K562 (cell line): ENCODE measurements at regions not wholly inside any gene's neighbourhood (a gene's known extent, or its start where the extent isn't known, plus 50 kb on each side); places are given as distances from the start of the nearest gene placed in this dataset.

Experiments
- CBX3 ChIP-seq, 2 experiments: IDR thresholded peaks; 1 replicate in 1 of 2; 2 replicates in 1 of 2; pipeline ENCODE4 v1.6.1; 2012; ENCODE audit warnings: inconsistent platforms in 2 of 2, low read length in 2 of 2, borderline replicate concordance in 1 of 2, control low read depth in 1 of 2
- FOSL1 ChIP-seq: fragments of 200-800 bp; sonication (Bioruptor generic); conservative IDR thresholded peaks from 2 replicates; pipeline ENCODE4 v1.6.1; 2016; ENCODE audit warnings: missing genetic modification characterization, missing compliant biosample characterization
- FOXK2 ChIP-seq, 2 experiments: fragments of 450-650 bp; IDR thresholded peaks in 1 of 2; conservative IDR thresholded peaks in 1 of 2; 2 replicates each; pipeline ENCODE4 v1.6.1; 2016; ENCODE audit warnings: low read depth in 2 of 2, mild to moderate bottlenecking in 1 of 2
- GATA2 ChIP-seq: sonication (generic); formaldehyde crosslinking; IDR thresholded peaks from 2 replicates; pipeline ENCODE4 v1.4.0; 2020; ENCODE audit warnings: mild to moderate bottlenecking, missing genetic modification reagents
- GTF3C2 ChIP-seq: IDR thresholded peaks from 3 replicates; pipeline ENCODE4 v1.6.1; 2011; ENCODE audit warnings: borderline replicate concordance, mild to moderate bottlenecking, moderate library complexity; ENCODE audit not compliant: insufficient read length; ENCODE audit errors: extremely low read depth
- L3MBTL2 ChIP-seq: fragments of 450-650 bp; IDR thresholded peaks from 2 replicates; pipeline ENCODE4 v1.6.1; 2016; ENCODE audit warnings: mild to moderate bottlenecking, moderate library complexity
- MAZ ChIP-seq, 2 experiments: fragments of 450-650 bp in 1 of 2; sonication (generic) in 1 of 2; formaldehyde crosslinking; IDR thresholded peaks in 1 of 2; conservative IDR thresholded peaks in 1 of 2; 2 replicates each; pipeline versions ENCODE4 v1.4.0 to v1.5.0; 2020; ENCODE audit warnings: mild to moderate bottlenecking in 1 of 2, missing genetic modification reagents in 1 of 2
- MTA2 ChIP-seq: fragments of 450-650 bp; IDR thresholded peaks from 2 replicates; pipeline ENCODE4 v1.6.1; 2016; ENCODE audit warnings: low read depth
- NFIX ChIP-seq: fragments of 250-450 bp; sonication (Bioruptor Pico); IDR thresholded peaks from 2 replicates; pipeline ENCODE4 v1.4.0; 2020; ENCODE audit warnings: low read depth, mild to moderate bottlenecking, moderate library complexity
- NONO ChIP-seq, 2 experiments: fragments of 200-400 bp in 1 of 2; fragments of 450-650 bp in 1 of 2; formaldehyde crosslinking in 1 of 2; IDR thresholded peaks; 2 replicates each; pipeline ENCODE4 v1.6.1; 2017; ENCODE audit warnings: low read depth in 2 of 2, mild to moderate bottlenecking in 2 of 2, moderate library complexity in 2 of 2, low read length in 1 of 2
- POLR2AphosphoS2 ChIP-seq: IDR thresholded peaks from 2 replicates; pipeline ENCODE4 v1.6.1; 2012; ENCODE audit warnings: low read length, improper control_type of control experiment
- SMARCC2 ChIP-seq: fragments of 450-650 bp; IDR thresholded peaks from 2 replicates; pipeline ENCODE4 v1.6.1; 2017; ENCODE audit warnings: antibody characterized with exemption, moderate library complexity, mild to moderate bottlenecking, low read depth
- TBP ChIP-seq: optimal IDR thresholded peaks from 2 replicates; pipeline ENCODE3; 2011; ENCODE audit warnings: low read depth, low read length, improper control_type of control experiment
- TCF7 ChIP-seq: sonication (generic); IDR thresholded peaks from 2 replicates; pipeline ENCODE4 v1.6.1; 2016; ENCODE audit warnings: antibody characterized with exemption, borderline replicate concordance
- TEAD4 ChIP-seq, 2 experiments: sonication (generic) in 1 of 2; formaldehyde crosslinking in 1 of 2; IDR thresholded peaks; 2 replicates each; pipeline versions ENCODE4 v1.6.1 to v1.8.0; 2012 to 2022; ENCODE audit warnings: borderline replicate concordance in 1 of 2, inconsistent platforms in 1 of 2, low read length in 1 of 2, mild to moderate bottlenecking in 1 of 2, missing genetic modification reagents in 1 of 2
- TSC22D4 ChIP-seq: fragments of 450-650 bp; IDR thresholded peaks from 2 replicates; pipeline ENCODE4 v1.6.1; 2016; ENCODE audit warnings: missing genetic modification characterization, missing biosample characterization, control low read depth
- ZBTB34 ChIP-seq: fragments of 250-450 bp; sonication (Bioruptor Pico); IDR thresholded peaks from 2 replicates; pipeline ENCODE4 v1.8.0; 2021; ENCODE audit warnings: mild to moderate bottlenecking, moderate library complexity
- ZNF583 ChIP-seq: fragments of 250-450 bp; sonication (Bioruptor Pico); IDR thresholded peaks from 2 replicates; pipeline ENCODE4 v1.4.0; 2020
- ZNF584 ChIP-seq: fragments of 200-800 bp; sonication (Bioruptor generic); IDR thresholded peaks from 2 replicates; pipeline ENCODE4 v1.6.1; 2016; ENCODE audit warnings: low read depth, mild to moderate bottlenecking, missing genetic modification characterization, missing compliant biosample characterization
- TF ChIP-seq, protein P1 (sequence below): sonication (generic); formaldehyde crosslinking; IDR thresholded peaks from 2 replicates; pipeline ENCODE4 v1.8.1; 2023; ENCODE audit warnings: mild to moderate bottlenecking, missing genetic modification reagents
- TF ChIP-seq, protein P2 (sequence below): sonication (generic); formaldehyde crosslinking; IDR thresholded peaks from 2 replicates; pipeline ENCODE4 v1.4.0; 2020; ENCODE audit warnings: mild to moderate bottlenecking, missing genetic modification reagents

DNA sequence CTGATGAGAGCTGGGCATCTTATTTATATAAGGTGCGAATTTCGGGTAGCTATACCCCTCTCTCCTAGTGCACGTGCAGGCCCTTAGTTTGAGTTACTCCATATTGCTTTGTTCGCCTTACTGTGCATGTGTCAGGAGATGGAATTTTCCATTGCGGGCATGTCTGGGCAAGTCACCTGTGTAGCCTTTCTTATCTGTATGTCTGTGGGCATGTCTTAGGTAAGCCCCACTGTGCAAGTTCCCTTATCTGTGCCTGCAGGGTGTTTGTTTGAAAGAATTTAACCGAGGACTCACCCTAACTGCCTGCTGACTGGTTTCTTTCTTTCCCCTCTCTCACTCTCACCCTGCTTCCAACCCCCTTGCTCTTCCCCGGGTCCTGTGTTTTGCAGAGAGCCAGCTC is 140.7 kb upstream of the RANBP3L start (continued):
- no peak for TF ChIP-seq ZBTB34
- TF ChIP-seq TBP: no peak
- TF ChIP-seq FOSL1 (tag): peak; percentile 53
- peak; percentile 77 for TF ChIP-seq MTA2
- TF ChIP-seq GATA2 (CRISPR knock-in tag): peak; percentile 89
- TF ChIP-seq GTF3C2: no peak
- peak in 1 of 2 experiments; percentile 86; a peak in 2 of 3 replicates for TF ChIP-seq CBX3 (IDR thresholded peaks at IDR 0.05; ENCODE audit: borderline replicate concordance in 1 of 2, low read length in 2 of 2)
- TF ChIP-seq TCF7: no peak
- TF ChIP-seq FOXK2 (conservative IDR thresholded peaks at IDR 0.05 in 1 of 2, IDR thresholded peaks at IDR 0.05 in 1 of 2; ENCODE audit: low read depth in 2 of 2): no peak
- TF ChIP-seq SMARCC2: peak; percentile 82
- TF ChIP-seq TSC22D4: no peak
- TF ChIP-seq TEAD4 (IDR thresholded peaks at IDR 0.05; ENCODE audit: low read length): peak; percentile 91
- no peak for TF ChIP-seq TEAD4 (CRISPR knock-in tag; IDR thresholded peaks at IDR 0.05; ENCODE audit: borderline replicate concordance)
- TF ChIP-seq NONO (IDR thresholded peaks at IDR 0.05; ENCODE audit: low read depth in 2 of 2, low read length in 1 of 2): 0 out of 4 replicates have a peak, but pooled peaks of 1 of the 2 experiments have one; percentile 34
- TF ChIP-seq L3MBTL2: 0 out of 2 replicates have a peak, but pooled peaks have one; percentile 21
- TF ChIP-seq POLR2AphosphoS2: no peak
- TF ChIP-seq, protein P1, sequence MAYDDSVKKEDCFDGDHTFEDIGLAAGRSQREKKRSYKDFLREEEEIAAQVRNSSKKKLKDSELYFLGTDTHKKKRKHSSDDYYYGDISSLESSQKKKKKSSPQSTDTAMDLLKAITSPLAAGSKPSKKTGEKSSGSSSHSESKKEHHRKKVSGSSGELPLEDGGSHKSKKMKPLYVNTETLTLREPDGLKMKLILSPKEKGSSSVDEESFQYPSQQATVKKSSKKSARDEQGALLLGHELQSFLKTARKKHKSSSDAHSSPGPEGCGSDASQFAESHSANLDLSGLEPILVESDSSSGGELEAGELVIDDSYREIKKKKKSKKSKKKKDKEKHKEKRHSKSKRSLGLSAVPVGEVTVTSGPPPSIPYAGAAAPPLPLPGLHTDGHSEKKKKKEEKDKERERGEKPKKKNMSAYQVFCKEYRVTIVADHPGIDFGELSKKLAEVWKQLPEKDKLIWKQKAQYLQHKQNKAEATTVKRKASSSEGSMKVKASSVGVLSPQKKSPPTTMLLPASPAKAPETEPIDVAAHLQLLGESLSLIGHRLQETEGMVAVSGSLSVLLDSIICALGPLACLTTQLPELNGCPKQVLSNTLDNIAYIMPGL (CRISPR knock-in tag): no peak
- TF ChIP-seq ZNF583 (CRISPR knock-in tag): peak; percentile 95
- peak; percentile 44 to 69; a peak in 2 of 4 replicates for TF ChIP-seq MAZ (CRISPR knock-in tag; conservative IDR thresholded peaks at IDR 0.05 in 1 of 2, IDR thresholded peaks at IDR 0.05 in 1 of 2)
- TF ChIP-seq NFIX: no peak
- TF ChIP-seq, protein P2, sequence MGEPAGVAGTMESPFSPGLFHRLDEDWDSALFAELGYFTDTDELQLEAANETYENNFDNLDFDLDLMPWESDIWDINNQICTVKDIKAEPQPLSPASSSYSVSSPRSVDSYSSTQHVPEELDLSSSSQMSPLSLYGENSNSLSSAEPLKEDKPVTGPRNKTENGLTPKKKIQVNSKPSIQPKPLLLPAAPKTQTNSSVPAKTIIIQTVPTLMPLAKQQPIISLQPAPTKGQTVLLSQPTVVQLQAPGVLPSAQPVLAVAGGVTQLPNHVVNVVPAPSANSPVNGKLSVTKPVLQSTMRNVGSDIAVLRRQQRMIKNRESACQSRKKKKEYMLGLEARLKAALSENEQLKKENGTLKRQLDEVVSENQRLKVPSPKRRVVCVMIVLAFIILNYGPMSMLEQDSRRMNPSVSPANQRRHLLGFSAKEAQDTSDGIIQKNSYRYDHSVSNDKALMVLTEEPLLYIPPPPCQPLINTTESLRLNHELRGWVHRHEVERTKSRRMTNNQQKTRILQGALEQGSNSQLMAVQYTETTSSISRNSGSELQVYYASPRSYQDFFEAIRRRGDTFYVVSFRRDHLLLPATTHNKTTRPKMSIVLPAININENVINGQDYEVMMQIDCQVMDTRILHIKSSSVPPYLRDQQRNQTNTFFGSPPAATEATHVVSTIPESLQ (CRISPR knock-in tag): no peak
- peak; percentile 58; the same call in 1 of the 2 replicates for TF ChIP-seq ZNF584 (CRISPR knock-in tag)
